GM21786 (cell line): ENCODE measurements at regions not wholly inside any gene's neighbourhood (a gene's known extent, or its start where the extent isn't known, plus 50 kb on each side); places are given as distances from the start of the nearest gene placed in this dataset.

ENCODE experiments used
- ATAC-seq: cut with Tn5 transposase; IDR thresholded peaks from one replicate; pipeline ENCODE4 v1.9.1; 2021; ENCODE audit not compliant: unreplicated experiment

DNA sequence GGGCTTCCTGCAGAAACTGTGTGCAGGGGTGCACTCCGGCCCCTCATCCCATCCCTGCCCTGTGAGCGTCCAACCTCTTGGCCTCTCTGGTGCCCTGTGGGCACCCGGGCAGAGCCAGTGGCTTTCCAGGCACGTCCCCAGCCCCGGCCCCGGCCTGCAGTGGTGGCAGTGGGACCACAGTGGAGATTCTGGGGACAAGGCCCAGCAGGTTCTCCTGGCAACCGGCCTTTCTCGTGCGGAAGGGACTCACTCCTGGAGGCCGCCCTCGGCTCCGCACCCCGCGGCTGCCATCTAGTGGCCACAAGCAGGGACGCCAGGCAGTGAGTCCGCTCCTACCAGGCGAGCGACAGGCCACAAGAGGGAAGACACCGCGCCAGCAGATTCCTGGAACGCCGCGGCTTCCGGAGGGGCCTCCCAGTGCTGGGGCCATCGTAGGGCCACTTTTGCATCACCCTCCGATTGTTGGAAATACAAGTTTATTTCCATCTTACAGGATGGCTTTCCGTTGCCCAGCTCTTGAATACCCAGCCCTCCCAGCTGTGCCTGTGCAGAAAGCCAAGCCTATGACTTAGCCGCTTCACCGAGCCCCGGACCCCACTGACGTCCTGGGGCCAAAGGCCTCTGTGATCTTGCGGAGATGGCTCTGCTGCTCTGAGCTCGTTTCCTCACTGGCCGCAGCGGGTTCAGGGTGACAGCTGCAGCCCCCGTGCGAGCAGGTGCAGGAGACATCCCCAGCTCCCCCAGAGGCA lies 357.3 kb downstream of the CTTN start:
- ATAC-seq: no peak

DNA sequence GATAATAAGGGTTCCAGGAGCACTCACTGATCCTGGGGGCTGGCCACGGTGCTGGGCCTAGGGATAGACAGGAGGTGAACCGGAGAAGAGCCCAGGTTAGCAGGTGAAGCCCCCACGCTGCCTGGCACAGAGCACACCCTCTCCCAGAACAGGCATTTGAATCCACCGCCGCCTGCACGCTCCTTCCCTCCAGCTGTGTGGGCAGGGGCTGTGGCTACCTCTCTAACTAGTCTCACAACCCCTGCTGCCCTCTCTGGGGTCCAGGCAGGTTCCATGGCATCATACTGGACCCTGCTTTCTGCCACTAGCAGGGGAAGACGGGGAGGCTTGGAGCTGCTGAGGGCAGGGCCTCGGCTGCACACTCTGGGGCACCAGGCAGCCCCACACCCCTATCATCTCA lies 358.0 kb downstream of the CTTN start:
- no peak for ATAC-seq

DNA sequence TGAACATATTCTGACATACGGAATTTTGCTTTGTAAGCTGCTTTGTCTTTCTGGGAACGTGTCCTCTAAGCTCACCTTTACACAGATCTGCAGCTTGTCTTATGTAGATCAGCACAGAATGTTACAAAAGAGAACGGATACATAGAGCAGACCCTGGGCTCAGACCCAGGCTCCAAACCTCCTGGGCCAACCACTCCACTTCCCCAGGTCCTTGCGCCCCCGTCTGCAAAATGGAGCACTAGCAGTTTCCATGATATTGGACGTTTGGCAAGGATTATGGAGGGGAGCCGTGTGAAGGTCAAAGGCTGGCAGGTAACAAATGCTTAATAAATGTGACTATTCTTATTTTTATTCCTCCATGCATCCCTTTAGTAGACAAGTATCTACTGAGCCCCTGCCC lies 358.4 kb downstream of the CTTN start:
- no peak for ATAC-seq

DNA sequence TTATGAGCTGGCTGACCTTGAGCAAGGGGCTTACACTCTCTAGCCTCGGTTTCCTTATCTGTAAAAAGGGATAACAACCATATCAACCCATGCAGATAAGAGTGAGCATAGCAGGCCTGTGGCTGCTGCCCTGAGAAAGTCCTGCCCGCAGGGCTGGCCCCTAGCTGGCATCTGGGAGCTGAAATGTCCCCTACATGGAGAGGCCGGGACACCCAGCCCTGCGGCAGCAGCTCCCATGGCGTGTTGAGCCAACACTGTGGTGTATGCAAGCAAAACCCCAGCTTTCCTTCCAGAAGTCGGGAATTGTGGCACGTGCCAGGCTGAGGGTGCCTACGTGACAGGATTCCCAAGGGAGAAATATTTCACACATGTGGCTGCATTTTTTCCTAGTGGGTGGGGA lies 358.9 kb downstream of the CTTN start:
- no peak for ATAC-seq

DNA sequence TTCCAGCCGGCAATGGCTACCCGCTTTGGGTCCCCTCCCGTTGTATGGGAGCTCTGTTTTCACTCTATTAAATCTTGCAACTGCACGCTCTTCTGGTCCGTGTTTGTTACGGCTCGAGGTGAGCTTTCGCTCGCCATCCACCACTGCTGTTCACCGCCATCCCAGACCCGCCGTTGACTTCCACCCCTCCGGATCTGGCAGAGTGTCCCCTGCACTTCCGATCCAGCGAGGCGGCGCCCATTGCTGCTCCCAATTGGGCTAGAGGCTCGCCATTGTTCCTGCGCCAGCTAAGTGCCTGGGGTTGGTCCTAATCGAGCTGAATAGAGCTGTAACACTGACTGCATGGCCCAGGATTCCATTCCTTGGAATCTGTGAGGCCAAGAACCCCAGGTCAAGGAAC lies 359.9 kb downstream of the CTTN start:
- ATAC-seq: no peak

DNA sequence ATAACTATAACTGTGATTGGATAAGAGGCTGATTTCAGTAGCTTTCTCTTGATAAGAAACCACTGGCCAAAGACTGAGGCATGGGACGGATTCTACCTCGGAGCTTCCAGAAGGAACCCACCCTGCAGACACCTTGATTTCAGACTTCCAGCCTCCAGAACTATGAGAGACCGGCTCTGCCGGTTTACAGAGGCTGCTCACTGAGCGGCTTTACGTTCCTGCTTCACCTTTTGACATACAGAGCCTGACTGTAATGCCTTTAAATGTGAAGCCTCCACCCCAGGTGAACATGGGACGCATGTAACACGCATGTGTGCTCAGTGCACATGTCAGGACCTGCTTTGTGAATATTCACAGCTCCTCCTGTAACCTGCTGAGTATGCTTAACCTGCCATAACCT lies 361.5 kb downstream of the CTTN start:
- no peak for ATAC-seq

DNA sequence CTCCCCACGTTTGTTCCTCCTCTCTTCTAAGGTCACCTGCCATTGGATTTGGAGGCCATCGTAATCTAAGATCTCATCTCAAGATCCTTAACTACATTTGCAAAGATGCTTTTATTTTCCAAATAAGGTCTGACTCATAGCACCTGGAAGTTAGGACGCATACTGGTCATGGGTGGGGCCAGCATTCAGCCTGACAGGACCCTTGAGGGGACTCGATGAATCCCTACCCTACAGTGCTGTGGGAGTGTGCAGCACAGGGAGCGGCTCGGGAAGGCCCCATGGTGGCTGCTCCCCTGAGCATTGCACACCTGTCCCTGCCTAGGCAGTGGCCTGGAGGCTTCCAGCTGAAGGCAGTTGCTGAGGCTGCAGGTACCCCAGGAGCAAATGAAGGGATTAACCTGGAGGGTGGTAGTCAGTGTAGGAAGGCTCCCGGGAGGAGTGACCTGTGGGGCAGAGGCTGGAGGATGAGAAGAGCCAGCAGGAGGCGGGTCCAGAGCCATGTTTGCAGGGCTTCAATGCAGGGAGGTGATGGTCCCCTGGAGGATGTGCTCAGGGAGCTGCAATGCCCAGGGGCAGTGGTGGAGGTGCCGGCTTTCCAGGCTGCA lies 362.2 kb downstream of the CTTN start:
- no peak for ATAC-seq

DNA sequence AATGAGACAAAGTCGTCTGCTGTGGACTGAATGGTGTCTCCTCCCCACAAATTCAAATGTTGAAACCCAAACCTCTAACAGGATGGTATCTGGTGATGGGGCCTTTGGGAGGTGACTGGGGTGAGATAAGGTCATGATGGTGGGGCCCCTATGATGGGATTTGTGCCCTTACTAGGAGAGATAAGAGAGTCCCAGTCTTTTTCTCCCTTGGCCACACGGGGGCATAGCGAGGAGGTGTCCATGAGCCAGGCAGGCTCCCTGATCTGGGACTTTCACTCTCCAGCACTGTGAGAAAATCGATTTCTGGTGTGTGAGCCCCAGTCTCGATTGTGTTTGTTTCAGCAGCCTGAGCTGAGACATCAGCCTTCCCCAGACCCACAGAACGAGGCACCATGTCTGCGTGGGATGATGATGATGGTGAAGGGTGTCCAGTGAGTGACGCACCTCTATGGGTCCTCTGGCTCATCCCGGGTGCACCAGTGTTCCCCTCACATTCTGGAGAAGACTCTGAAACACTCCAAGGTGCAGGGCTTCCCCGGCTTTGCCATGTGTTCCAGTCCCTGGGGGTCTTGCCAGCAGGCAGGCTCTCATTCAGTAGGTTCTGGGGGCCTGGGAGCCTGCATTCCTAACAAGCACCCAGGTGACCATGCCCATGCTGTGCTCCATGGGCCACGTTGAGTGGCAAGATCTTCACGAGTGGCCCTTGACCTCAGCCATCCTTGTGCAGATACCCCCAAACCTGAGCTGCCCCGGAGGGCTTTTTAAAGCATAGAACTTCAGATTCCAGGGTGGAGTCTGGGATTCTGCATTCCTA lies 363.0 kb downstream of the CTTN start:
- no peak for ATAC-seq

DNA sequence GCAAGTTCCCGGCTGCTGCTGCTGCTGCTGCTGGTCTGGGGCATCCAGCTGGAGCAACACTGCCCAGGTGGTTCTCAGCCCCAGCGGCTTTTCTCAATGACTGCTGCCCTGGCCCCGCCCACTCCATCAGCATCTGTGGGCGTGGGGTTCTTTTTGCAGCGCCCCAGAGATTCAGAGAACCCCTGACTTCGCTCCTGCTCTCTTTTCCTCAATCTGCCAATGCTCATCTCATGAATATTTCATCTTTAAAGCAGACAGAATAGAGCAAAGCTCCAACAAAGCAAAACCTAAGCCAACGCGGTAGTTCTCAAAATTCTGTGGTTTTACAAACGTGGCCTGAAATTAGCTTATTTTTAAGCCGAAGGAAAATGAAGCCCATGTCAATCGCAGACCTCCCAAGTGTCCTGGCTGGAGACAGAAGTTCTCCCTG lies 363.6 kb downstream of the CTTN start:
- ATAC-seq: no peak

DNA sequence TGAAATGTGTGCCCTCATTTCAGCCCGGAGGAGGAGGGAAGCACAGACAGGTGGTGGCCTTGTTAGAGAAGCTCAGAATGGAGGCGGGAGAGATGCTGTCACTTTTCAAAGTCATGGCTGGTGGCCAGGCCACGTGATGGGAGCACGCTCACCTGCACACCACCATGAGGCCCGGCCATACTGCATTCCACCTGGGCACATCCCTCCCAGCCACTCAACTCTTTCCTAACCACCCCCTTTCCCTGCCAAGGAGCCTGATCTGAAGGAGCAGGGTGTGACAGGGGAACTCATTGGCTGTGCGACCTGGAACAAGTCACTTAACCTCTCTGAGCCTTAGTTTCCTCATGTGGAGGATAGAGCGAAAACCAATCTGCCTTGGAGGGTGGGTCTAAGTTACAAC lies 364.5 kb downstream of the CTTN start:
- no peak for ATAC-seq

DNA sequence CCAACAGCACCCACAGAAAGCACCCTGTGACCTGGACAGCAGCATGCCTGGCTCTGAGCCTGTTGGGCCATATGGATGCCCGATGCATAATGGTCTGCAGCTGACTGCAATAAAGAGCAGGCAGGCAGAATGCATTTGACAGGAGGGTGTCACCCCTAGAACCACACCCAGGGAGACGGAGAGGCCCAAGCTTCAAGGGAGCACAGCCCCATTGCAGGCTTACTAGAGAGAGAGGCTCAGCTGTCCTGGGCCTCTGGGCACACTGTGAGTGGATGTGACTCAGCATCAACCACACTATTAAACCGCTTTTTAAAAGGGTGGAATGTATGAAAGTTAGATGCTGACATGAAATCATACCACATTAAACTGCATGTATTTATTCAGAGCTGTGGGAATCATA lies 365.3 kb downstream of the CTTN start:
- ATAC-seq: no peak

DNA sequence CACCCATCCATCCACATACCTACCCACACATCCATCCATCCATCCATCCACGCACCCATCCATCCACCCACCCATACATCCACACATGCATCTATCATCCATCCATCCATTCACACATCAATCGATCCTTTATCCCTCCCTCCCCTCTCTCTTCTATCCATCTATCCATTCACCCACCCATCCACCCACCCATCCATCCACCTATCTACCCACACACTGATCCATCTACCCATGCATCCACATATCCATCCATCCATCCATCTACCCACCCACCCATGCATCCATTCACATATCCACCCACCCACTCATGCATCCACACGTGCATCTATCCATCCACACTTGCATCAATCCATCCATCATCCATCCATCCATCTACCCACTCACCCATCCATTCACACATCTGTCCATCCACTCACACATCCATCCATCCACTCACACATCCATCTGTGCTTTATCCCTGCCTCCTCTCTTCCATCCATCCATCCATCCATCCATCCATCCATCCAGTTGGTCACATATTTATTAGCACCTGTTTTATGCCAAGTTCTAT lies 366.1 kb downstream of the CTTN start:
- no peak for ATAC-seq

DNA sequence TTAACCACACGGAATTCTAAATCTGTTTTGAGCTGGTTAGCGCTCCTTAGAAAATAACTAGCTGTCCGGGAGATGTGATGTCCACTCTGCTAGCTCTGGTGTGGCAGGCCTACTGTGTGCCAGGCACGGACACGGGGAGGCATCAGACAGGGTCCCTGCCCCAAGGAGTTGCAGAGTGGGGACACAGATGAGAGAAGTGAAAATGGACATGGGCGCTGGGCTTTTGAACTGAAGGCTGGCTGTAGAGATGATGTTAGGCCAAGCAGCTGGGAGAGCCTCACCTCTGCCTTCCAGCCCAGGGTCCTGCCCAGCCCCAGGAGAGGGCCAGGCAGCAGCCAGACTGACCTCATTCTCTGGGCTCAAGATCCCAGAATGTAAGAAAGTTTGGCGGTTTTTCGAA lies 368.6 kb downstream of the CTTN start:
- ATAC-seq: no peak

DNA sequence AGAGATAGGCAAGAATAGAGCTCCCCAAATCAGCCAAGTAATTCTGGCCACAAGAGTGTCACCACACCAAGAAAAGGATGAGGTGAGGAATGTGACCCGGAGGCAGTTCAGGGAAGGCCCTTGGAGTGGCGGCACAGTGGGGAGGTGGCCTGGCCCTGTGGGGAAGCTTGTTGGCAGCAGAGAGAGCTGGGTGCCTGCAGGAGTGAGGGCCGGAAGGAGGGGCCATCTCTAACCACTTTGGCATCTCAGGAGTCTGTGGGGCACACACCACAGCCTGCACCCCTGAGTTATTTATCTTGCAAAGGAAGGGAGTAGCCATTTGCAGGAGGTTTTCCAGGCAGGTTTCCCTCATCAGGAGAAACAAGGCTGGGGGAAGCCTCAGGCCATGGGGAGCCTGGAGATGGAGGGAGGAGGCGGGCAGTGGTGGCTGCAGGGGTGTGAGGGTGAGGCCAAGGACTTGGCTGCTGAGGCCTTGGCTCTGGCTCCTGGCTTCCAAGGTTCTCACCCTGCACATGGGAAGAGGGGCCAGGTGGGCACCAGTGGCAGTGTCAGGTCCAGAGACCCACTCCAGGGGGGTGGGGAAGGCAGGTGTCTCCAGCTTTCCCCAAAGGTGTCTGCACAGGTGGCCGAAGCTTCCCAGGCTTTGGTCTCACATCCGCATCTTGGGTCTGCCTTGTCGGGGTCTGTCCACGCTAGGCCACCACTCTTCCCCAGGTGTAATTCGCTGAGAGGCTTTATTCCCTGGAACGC lies 370.2 kb downstream of the CTTN start:
- no peak for ATAC-seq

DNA sequence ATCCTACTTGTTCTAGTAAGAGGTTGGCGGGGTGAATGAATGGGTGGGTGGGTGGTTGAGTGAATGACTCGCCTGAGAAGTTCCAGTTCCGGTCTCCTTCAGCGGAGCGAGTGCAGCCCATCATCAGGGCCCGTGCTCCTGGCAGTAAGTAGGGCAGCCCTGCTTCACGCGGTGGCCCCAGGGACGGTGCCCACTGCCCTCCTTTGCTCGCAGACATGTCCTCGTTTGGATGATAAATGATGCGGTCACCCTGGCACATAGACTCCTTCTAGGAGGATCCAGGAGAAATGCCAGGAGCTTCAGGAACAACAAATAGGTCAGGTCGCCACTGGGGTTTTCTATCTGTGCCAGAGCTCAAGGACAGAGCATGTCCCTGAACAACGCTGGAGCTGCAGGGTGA lies 370.8 kb downstream of the CTTN start:
- ATAC-seq: no peak

DNA sequence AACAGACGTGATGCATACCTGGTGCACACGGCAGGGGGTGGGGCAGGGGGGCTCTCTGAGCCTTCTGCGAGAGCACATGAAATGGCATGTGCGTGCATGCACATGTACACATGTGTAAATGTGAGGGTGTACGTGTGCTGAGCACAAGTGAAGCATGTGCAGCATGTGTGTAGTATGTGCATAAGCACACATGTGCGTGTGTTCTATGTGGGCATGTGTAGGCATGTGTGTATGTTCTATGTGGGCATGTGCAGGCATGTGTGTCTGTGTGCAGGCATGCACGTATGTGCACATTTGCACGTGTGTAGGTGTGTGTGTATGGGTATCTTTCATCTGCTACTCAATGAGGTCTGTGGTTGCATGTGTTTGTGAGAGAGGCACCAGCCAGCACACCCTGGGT lies 371.2 kb downstream of the CTTN start:
- ATAC-seq: no peak

DNA sequence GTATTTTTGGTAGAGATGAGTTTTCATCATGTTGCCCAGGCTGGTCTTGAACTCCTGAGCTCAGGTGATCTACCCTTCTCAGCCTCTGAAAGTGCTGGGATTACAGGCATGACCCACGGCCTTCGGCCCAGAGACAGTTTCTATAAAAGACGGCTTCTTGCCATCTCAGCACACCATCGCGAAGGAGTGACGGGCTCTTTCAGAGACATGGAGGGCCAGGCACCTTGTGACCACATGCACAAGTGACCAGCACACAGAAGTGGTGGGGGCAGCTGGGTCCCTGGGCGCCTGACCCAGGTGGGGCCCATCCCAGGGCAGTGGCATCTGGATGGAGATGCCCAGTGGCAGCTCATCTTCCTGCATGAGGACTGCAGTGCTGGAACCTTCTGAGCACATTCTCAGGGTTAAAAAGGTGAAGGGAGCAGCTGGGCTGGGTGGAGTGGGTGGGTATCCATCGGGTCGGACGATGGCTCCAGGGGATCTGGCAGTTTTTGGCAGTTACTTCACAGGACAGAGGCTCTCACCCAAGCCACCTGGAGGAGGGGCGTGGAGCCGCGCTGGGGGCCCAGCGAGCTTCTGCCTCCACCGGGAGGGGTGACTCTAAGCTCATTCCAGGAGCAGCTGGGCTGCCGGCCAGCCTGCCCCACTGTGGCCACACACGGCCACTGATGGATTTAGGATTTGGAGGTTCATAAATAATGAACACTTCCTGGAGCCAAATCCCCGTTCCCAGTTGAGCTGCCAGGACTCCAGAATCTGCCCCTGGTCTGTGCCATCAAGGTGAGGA lies 373.0 kb downstream of the CTTN start:
- no peak for ATAC-seq

DNA sequence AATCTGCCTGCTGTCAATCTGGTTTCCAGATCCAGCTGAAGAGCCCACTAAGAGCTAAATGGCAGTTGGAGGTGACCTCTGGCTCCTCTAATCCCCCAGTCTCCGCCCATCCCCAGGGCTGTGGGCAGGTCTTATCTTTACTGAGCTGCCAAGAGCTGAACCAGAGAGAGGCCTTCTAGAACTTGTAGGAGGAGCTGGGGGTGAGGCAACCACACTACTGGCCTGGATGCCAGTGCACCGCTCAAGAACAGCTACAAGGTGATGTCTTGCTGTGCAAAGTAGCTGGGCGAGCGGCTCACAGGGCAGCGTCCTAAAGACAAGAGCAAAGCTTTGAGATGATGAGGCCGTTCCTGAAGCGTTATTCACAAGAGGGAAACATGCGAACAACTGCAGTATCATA lies 374.6 kb downstream of the CTTN start:
- ATAC-seq: no peak

DNA sequence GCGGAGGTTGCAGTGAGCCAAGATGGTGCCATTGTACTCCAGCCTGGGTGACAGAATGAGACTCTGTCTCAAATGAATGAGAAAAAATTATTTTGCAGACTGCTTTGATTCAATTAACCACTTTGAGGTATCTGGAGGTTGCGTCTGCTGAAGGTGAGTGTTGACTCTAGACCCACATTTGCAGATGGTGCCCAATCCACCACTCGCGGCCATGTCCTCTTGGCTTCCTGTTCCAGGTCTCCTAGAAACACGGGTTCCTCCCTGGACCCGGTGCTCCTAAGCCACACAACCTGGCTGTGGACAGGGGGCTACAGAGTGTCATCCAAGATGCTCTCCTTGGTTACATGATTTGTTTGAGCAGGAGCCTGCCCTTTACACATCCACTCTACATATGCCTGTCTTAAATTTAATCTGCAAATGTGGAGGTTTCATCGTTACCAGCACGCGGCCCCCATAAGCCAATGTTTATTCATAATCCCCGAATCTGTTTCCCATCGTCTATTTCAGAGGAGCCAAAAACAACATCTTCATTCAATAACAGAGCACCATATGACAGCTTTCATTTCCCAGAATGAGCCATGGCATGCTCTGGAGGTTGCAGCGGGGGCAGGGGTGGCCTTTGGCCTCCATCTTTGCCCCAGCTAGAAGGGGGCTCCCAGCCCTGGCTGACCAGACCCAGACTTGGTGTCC lies 377.2 kb downstream of the CTTN start:
- ATAC-seq: no peak
